GM19463 (cell line): ENCODE measurements at regions not wholly inside any gene's neighbourhood (a gene's known extent, or its start where the extent isn't known, plus 50 kb on each side); places are given as distances from the start of the nearest gene placed in this dataset.

Experiments used
- ATAC-seq: cut with Tn5 transposase; IDR thresholded peaks from one replicate; pipeline ENCODE4 v1.9.1; 2021; ENCODE audit warnings: mild to moderate bottlenecking, moderate library complexity; ENCODE audit not compliant: unreplicated experiment

DNA sequence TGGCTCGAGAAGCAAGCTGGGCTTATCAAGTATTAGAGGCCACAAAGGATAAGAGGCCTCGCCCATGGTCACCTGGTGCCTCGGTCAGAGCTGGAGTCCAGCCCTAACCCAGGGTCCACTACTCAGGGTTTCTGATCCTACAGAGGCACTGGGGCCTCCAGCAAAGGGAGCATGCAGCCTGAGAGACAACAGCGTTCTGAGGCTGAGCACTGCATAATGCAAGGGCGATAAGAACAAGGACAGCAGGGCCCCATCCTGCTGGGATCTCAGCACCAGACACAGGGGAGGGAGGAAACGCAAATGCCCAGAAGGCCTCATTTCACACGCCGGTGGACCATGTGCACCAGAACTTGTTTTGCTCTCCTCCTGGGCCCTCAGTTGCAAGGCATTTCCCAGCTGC is 63.0 kb downstream of the C5orf15 start:
- ATAC-seq: no peak

DNA sequence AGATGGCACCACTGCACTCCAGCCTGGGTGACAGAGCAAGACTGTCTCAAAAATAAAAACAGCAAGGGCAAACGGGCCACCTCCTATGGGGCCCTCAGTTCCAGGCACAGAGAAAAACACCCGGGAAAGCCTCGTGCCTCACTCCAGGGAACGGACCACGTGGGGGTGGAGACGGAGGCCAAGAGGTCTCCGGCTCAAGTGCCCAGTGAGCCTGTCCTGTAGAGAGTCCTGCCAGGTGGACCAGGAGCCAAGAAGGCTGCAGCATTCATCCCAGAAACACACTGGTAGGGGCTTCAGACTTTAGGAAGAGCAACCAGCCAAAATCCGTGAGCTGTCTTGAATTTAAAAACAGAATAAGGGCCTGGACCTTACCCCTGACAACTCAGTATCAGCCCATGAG is 63.8 kb downstream of the C5orf15 start:
- ATAC-seq: no peak

DNA sequence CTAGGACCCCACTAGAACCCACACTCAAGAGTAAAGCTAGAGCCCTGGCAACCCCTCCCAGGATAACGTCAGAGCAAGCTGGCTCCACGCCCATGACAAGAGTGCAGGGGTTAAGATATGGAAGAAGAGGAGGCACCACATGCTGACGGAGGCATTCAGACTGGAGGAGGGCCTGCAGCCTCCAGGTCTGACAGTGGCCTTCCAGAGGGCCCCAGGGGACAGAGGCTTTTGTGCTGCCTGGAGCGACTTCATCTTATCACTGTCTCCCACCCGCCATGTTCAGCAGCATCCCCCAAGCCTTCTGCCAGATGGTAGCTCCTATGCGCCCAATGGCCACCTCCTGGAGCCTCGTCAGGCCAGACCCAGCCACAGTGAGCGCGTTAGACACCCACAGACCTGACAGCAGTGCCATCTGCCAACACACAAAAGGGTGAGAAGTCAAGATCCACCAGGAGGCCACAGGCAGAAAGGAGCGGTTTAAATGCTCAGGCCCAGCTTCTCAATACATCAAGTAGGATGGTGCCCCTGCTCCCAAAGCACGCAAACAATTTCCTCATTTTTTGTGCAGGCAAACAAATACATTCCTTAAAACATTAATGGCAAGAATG is 65.8 kb downstream of the C5orf15 start:
- no peak for ATAC-seq

DNA sequence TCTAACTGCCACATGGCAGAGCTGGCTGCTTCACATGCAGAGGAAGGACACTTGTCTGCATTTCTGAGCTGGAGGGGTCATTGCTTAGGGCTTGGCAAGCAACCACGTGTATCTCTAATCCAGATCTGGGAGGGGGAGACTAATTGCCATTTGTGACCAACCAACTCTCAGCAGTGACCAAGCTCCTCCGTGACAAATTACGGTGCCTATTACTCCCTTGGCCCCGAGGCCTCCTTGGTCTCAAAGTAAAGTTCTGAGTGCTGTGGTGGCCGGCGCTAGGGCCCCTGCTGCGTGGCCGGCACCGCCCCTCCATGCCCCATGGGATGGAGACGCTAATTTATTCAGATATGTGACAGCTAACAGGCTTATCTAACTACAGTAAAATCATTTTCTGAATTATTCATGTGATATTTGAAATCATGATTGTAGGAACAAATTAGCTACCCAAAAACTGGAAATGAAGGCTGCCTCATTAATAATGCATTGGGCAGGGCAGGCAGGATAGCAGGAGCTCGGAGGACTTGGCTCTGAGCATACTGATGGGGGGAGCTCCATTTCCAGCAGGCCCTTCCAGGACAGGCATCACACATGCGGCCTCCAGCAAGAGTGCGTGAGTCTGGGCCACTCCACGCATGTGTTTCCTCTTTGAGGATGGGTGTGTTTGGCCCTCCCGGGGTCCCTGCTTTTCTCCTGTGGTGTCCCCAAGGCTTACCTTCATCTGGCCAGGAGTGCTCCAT is 67.7 kb downstream of the C5orf15 start:
- no peak for ATAC-seq

DNA sequence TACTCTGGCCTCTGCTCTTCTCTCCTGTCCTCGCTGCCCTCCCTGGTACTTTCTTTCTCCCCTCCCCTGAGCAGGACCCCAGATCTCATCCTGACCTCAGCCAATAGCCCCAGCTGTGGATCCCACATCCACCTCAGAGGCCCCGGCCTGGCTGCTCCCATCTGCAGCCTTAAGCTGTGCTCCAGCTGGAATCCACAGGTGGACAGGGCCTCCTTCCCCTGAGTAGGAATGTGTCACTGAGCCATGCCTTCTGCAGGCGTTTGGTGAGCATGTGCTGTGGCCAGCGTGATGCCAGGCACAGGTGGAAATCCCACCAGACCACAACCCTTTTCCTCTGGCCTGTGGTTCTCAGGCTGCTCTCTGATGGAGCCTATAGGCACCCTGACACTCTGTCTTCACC is 68.9 kb downstream of the C5orf15 start:
- ATAC-seq: no peak

DNA sequence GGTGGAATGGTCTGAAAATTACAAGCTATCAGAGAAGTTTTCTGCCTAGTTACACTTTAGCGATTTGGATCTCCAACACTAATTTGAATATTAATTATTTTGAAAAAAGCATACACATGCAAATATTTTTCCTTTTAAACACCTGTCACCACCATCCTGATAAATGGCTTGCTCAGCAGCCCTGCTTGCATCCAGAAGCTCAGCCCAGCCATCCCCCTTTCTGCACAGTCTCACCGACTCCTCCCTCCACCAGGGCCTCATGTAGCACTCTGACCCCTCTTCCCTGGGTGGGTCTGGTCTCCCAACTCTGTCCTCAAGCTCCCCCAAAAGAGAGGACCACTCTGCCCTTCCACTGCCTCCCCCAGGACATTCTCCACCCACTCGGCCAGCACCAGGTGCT is 70.0 kb downstream of the C5orf15 start:
- no peak for ATAC-seq

DNA sequence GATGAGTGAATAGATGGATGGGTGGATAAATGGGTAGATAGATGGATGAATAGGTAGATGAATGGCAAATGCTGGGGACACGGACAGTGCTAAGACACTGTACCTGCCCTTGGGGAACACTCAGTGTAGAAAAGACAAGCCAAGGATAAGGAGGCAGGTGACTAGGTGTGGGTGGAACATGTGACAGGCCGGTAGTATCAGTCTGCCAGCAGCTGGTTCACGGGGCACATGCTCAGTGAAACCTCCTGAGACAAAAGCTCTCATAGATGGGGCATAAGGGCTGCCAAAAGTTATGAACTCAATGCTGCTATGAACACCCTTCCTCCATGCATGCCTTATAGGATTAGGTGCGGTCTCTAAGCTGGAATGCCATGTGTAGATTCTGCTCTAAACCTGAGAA is 71.0 kb downstream of the C5orf15 start:
- ATAC-seq: no peak

DNA sequence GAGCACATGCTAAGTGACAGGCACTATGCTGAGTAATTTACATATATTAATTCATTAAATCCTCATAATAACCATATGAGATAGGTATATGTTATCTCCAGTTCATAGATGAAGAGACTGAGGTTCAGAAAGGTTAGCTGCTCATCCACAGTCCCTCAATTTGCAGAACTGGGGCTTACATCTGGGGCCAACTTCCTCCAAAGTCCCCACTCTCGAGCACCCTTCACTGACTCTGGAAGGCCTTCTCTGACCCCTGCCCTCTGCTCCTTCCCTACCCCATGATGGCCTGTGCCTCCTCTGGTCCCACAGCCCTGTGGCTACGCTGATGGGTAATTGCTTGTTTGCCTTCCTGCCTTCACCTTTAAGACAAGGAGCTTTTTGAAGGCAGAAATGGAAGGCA is 71.6 kb downstream of the C5orf15 start:
- ATAC-seq: no peak

DNA sequence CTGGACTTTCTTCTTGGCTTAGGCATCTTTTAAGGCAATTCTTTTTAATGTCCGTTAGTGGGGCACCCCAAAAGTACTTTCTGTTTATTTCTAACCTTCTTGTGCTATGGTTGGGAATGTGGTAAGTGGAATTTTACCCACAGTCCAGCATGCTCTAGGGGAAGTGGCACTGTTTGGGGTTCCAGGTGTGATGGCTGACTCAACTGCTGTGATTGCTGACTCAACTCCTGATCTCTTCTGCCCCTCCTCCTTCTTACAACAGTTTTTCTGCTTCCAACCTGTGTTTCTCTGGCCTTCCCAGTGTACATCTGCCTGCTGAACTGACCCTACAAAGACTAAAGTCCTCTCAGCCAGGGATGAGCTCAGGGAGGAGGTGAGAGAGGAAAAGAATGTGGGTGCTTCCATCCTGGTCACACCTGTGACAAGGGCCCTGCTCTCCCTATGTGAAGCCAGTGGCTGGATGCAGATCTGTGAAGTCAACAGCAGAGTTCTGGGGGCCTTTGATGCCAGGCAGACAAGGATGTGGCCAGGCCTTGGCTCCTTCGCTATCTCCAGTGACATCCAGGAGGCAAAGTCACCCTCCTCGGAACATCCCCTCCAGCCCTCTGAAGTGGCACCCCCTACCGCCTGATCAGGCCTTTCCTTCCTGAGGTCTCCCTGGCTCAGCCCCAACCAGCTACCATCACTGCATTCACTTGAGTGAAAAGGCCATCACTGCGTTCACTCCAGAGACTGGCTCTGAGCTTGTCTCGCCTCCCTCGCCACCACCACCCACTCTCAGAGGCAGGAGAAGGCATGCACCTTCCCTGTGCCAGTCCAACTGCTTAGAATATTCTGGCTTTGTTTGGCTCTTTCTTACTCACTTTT is 72.2 kb downstream of the C5orf15 start:
- ATAC-seq: no peak

DNA sequence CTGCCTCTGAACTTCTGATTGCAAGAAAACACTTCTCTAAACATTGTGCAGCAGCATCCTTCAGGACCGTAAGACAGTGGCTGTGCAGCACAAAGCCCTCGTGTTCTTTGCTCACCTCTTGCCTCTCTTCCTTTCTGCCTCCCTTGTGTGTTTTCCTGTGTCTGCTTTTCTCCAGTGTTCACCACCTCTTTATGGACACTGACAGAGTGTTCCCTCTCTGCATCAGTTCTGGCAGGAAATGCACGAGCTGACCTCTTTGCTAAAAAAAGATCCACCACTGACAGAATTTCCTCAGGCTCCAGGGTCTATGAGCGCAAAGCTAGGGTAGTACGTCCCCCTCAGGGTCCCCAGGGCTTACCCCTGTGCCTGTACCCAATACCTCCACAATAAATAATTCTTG is 74.3 kb downstream of the C5orf15 start:
- ATAC-seq: no peak

DNA sequence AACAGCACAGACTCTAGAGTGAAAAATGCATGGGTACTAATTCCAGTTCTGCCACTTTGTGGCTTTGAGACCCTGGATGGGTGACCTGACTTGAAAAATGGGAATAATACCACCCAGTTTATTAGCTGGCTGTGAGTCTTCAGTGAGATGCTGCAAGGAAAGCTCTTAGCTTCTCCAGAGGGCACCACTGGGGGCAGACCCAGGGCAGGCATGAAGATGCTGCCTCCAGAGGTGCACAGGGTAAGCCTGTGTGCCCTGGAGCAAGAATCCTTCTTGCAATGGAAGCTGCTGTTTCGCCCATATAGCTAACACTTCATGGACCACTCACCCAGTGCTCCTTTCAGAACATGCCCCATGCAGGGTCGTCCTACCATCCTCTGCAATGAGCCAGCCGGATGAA is 75.7 kb downstream of the C5orf15 start:
- no peak for ATAC-seq

DNA sequence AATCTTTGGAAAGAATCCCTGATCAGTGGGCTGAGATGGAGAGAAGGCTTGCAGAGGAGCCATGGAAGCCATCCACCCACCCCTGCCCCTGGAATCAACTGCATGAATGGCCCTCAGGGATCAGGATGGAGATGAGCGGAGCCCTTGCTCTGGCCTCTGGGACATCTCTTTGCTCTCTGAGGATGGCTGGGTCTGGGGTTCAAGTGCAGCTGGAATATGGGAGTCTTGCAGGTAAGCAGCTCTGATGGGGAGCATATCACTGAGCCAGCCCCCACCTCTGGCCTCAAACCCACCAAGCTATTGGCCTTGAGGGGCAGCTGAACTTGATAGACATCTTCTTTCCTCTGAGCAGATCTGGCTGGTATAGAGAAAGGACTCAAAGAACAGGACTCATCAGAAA is 76.1 kb downstream of the C5orf15 start:
- ATAC-seq: no peak

DNA sequence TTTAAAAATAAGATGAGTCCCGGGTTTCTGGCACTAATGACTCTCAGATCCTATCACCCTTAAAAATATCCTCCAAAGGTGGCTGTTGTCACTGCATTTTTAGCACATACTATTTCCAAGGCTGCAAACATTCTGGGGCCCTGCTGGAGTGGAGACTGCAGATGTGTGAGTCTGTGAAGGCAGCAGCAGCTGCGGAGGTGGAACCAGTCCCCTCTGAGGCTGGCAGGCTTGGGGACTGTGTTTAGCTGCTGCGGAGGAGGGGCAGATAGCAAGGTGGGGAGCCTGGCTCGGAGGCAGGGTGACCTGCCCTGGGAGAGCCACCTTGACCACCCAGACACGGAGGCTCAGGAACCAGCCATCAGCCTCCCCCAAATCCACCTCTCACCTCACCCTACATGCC is 77.0 kb downstream of the C5orf15 start:
- ATAC-seq: no peak

DNA sequence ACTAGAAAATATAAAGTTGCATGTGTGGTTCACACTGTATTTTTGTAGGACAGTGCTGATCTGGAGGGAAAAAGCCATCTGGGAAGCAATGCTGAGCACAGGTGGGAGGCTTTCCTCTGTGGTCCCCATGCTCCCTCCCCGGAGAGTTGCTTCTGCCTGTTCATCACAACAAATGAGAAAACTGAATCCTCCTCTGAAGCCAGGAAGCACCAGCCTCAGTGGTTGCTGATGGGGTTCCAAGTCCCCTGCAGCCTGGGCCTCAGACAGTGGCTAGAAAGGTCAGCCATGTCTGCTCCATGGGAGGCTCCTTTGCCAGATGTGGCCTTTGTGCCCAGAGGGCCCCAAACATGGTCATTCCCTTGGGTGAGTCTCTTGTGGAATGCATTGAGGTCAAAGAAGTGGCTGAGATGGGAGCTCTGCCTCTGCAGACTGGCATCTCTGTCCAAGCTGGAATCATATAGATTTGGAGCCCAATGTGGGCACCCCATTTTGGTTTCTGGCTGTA is 77.6 kb downstream of the C5orf15 start:
- ATAC-seq: no peak

DNA sequence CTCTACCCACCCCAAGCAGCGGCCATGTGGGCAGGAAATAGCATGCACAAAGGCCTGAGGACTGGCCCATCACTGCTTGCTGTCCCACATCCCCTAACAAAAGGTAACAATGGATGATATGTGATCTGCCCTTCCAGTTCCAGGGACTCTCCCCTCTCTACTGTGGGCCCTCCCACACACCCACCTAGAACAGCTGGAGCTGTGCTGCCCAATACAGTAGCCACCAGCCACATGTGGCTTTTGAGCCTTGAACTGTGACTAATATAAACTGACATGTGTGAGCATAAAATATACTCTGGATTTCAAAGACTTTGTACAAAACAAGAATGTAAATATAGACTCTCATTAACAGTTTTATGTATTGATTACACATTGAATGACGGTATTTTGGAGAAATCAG is 78.1 kb downstream of the C5orf15 start:
- ATAC-seq: no peak

DNA sequence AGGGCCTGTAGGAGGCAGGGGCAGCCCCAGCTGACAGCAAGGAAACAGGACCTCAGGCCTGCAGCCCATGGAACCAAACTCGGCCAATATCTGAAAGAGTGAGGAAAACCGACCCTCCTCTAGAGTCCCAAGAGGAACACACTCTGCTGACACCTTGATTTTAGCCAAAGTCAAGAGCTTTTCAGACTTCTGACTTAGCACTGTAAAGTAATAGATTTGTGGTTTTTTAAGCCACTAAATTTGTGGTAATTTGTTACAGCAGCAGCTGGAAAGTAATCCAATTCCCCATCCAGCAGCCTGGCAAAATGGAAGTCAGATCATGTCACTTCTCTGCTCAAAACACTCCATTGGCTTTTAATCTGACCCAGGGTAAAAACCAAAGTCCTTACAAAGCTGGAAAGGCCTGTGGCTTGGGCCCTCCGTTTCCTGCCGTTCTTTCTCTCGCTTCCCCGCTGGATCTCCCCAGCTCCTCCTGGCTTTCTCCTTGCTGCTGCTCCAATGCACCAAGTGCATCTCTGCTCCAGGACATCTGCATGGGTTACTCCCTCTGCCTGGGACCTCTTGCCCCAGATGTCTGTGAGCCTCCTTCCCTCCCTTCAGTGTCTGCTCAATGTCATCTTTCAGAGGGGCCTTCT is 79.0 kb downstream of the C5orf15 start:
- no peak for ATAC-seq

DNA sequence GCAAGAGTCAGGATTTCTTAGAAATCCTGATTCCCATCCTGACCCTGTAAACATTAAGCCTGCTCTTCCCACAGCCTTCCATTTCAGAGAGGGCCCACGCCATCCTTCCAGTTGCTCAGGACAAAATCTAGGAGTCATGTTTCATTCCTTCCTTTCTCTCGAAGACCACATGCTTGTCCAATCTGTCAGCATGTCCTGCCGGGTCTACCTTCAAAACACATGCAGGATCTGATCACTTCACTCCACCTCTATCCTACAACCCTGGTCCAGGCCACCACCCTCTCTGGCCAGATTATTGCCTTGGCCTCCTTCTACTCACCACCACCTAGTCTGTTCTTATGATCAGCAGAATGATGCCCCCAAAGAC is 79.8 kb downstream of the C5orf15 start:
- ATAC-seq: no peak

DNA sequence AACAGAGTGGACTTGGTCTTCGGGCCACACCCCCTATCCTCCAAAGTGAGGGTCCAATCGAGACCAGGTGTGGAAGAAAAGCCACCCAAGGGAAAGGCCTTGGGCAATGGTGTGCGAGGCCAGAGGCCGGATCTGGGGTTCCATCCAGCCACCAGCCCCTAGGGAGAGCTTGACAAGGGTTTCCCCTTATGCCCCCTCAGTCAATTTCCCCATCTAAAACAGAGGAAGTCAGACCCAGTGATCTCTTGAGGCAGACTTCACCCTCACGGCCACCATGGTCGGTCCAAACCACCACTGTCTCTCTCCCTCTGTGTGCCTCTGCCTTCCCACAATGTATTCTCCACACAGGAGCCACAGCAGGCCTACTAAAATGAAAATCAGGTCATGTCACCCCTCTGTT is 82.9 kb downstream of the C5orf15 start:
- no peak for ATAC-seq

DNA sequence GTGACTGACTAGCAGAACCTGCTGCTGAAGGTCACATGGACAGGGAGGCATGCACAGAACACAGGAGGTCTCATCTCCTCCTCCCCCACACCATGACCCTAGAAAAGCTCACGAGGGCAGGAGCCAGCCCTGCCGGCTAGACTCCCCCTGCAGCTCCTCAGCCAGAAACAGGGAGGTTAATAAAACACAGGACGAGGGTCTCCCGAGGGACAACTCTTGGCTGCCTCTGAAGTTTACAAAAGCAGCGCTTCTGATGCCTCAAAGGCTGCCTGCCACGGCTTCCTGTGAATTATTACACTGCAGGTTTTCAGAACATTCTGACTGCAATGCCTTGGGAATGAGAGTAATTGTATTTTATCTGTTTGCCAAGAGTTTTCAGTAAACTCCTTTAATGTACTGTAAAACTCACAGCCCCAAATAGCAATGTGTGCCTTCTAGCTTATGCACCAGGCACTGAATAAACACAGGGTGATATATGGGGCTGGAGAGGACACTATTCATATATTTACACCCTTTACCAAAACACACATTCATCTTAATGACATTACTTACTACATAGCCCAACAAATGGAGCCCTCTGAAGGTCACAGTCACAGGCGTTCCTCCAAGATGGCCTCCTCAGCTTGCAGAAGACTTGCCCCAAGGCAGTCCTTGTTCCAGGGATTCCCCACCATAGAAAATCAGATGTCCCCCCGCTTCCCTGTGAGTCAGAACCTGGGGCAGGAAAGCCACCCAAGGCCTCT is 83.7 kb downstream of the C5orf15 start:
- no peak for ATAC-seq

DNA sequence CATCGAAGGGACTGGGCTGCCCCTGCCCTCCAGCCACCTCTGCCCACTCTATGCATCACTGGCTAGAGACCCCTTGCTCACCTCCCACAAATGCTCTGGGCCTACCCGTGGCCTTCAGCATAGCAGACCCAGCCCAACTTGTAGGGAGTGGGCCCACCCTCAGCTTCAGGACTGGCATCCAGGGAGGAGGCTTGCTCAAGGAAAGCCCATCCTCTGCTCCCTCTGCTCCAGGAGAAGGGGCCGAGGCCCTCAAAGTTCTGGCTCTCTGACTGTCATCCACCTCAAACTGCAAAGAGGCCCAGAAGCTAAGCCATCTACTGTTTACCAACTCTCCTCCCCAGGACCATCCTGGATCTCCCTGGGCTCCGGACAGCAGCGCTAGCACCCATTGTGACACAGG is 84.5 kb downstream of the C5orf15 start:
- no peak for ATAC-seq

DNA sequence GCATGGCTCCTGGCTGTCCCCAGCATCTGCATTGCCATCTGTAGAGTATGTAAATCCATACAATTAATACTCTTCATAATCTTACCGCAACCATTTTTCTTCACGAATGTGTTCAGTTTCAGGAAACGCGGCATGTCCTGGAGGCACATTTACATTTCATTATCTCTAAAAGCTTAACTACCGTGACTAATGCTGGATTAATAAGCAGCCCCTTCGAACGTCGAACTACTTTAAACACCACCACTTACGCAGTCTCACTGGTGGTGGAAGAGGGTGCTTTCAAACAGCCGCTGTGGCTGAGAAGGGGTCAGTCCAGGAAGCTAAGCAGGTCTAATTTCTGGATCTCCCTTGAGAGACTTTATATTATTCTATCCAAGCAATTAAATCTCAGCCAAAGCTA is 85.6 kb downstream of the C5orf15 start:
- ATAC-seq: no peak
